ENCODE measurements at regions not wholly inside any gene's neighbourhood (a gene's known extent, or its start where the extent isn't known, plus 50 kb on each side); places are given as distances from the start of the nearest gene placed in this dataset.

DNA sequence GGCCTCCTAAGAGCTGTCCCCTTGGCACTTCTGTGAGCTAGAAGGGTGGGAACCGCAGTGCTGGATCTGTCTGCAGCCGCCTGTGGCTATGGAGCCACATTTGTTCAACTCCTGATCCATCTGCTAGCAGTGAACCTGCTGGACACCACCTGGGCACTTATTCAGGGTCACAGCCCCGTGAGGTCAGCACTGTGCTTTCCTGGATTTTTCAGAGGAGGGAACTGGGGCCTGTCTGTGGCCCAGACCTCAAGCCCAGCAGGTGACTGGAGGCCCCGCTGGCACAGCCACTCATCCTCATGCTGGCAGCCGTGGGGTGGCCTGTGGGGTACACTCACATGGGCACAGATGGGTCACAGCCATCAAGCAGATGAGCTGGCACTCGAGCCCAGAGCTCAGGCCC is 155.3 kb downstream of the TFCP2L1 start:
- Histone ChIP-seq H3K4me1 (no peaks in the 10 kb centered on the region), H3K27me3 (no peaks in the 10 kb centered on the region), H3K36me3 (no peaks in the 10 kb centered on the region), H3K9me3 (no peaks in the 10 kb centered on the region), H3K4me3 (no peak overlapping the region), H3K27ac (no peak overlapping the region)
- TF ChIP-seq POLR2AphosphoS5 (IDR thresholded peaks at IDR 0.05) (no peak), EP300 (IDR thresholded peaks at IDR 0.05) (no peak), POLR2A (IDR thresholded peaks at IDR 0.05) (no peak)
- TF ChIP-seq, protein P1, sequence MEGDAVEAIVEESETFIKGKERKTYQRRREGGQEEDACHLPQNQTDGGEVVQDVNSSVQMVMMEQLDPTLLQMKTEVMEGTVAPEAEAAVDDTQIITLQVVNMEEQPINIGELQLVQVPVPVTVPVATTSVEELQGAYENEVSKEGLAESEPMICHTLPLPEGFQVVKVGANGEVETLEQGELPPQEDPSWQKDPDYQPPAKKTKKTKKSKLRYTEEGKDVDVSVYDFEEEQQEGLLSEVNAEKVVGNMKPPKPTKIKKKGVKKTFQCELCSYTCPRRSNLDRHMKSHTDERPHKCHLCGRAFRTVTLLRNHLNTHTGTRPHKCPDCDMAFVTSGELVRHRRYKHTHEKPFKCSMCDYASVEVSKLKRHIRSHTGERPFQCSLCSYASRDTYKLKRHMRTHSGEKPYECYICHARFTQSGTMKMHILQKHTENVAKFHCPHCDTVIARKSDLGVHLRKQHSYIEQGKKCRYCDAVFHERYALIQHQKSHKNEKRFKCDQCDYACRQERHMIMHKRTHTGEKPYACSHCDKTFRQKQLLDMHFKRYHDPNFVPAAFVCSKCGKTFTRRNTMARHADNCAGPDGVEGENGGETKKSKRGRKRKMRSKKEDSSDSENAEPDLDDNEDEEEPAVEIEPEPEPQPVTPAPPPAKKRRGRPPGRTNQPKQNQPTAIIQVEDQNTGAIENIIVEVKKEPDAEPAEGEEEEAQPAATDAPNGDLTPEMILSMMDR (IDR thresholded peaks at IDR 0.05): no peak
- WGBS, 2 donors: 81 to 87% methylated on average over 4 to 5 of the region's 6 CpGs
- ATAC-seq (ENCODE audit: low FRiP score in 2 of 2) (no peak), DNase-seq (no peak)

DNA sequence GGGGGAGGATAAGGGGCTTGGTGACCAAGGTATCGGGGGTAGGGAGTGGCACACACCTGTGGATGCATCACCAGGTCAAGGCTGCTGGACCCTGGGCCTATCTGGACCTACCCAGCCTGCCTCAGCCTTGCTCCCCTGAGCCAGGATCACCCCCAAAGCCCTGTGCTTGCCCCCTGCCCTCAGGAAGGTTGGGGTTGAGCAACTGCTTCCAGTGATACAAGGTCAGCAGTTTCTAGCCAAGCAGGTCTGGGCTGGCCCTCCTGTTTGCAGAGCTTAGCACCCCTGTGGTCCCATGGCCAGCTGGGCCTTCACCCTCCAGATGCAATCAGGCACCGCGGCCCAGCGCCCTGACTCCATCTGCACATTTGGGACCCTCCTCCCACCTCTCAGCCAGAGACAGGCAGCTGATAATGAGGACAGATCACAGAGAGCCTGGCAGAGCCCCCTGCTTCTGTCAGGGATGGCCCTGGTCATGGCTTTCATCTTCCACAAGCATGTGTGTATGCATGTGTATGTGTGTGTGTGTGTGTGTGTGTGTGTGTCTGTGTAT is 154.6 kb downstream of the TFCP2L1 start:
- no peaks in the 10 kb centered on the region for H3K36me3 ChIP-seq
- 78 to 95% methylated on average over 3 to 4 of the region's 4 CpGs for WGBS, 2 donors
- ATAC-seq (ENCODE audit: low FRiP score in 2 of 2) (no peak), DNase-seq (no peak)
- H3K27ac ChIP-seq: no peak overlapping the region
- TF ChIP-seq POLR2A (IDR thresholded peaks at IDR 0.05) (no peak), POLR2AphosphoS5 (IDR thresholded peaks at IDR 0.05) (no peak), EP300 (IDR thresholded peaks at IDR 0.05) (no peak)
- TF ChIP-seq, protein P1 (IDR thresholded peaks at IDR 0.05): no peak
- H3K9me3 ChIP-seq: no peaks in the 10 kb centered on the region
- H3K4me3 ChIP-seq: no peak overlapping the region
- H3K4me1 ChIP-seq: no peaks in the 10 kb centered on the region
- no peaks in the 10 kb centered on the region for H3K27me3 ChIP-seq

DNA sequence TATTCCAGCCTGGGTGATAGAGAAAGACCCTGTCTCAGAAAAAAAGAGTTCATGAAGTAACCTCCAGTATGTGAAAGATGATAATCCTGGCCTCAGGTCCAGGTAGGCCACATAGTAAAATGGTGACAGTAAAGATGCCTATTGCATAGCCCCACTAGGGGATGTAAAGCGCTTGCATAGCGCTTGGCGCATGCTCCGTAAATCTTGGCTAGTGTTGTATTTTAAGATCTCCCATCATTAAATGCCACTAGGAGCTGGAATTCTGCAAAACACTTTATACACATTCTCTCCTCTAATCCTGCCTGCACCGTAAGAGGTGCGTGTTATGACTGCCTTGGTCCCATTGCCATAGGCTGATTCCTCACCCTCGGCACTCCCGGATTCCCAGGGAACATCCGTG is 153.6 kb downstream of the TFCP2L1 start:
- Histone ChIP-seq H3K9me3 (no peaks in the 10 kb centered on the region), H3K27me3 (no peaks in the 10 kb centered on the region), H3K36me3 (no peaks in the 10 kb centered on the region), H3K27ac (no peak overlapping the region), H3K4me1 (no peaks in the 10 kb centered on the region), H3K4me3 (no peak overlapping the region)
- DNase-seq (no peak), ATAC-seq (ENCODE audit: low FRiP score in 2 of 2) (no peak)
- TF ChIP-seq EP300 (IDR thresholded peaks at IDR 0.05): no peak
- 83 to 85% methylated on average over 9 of the region's 9 CpGs for WGBS, 2 donors

DNA sequence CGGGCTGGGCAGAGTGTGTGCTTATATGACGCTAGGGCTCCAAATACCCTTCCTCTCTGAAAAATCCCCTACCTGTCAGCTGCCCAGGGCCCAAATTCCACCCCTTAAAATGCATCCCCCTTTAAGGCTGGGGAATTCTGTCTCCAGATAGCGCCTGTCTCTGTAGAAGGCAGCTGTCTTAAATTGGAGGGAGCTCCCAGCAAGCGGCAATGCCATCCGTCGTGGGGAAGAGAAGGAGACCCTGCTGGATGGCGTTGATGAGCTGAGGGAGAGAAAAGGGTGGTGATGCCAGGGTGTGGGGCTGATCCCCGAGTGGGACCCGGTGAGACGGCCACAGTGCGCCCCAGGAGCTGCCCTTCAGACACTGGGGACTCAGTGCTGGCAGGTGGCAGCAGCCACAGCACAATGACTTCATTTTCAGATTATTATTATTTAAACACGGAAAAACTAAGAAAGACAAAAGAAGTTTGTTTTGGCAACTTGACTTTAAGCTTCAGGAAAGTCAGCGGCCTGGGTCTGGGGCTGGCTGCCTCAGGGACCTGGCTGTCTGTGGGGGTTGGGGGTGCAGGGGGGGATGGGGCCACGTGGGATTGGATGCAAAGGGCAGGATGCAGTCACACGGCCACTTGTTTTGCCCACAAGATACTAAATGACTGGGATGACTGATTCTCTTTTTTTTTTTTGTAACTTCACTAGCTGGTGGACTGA is 152.8 kb downstream of the TFCP2L1 start:
- ATAC-seq (ENCODE audit: low FRiP score in 2 of 2) (no peak), DNase-seq (no peak)
- TF ChIP-seq POLR2A (IDR thresholded peaks at IDR 0.05) (no peak), POLR2AphosphoS5 (IDR thresholded peaks at IDR 0.05) (no peak), EP300 (IDR thresholded peaks at IDR 0.05) (no peak)
- TF ChIP-seq, protein P1 (IDR thresholded peaks at IDR 0.05): no peak
- H3K9me3 ChIP-seq: no peaks in the 10 kb centered on the region
- H3K27ac ChIP-seq: no peak overlapping the region
- H3K4me1 ChIP-seq: no peaks in the 10 kb centered on the region
- WGBS, 2 donors: 66 to 78% methylated on average over 15 of the region's 15 CpGs
- H3K27me3 ChIP-seq: no peaks in the 10 kb centered on the region
- no peaks in the 10 kb centered on the region for H3K36me3 ChIP-seq
- no peak overlapping the region for H3K4me3 ChIP-seq

DNA sequence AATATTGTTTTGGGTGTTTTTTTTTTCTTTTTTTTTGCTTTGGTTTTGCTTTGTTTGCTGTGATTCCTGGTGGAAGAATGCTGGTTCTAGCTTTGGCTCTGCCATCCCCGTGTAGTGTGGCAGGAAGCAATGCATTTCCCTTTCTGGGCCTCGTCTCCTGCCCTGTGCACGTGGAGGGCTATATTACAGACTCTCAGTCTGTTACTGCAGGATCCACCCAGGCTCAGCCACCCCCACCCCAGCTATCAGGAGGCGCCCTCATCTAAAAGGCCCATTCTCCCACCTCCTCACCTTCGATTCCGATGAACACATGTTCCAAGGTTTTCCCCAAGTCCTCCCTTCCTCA is 152.3 kb downstream of the TFCP2L1 start:
- H3K4me3 ChIP-seq: no peak overlapping the region
- H3K27me3 ChIP-seq: no peaks in the 10 kb centered on the region
- ATAC-seq (ENCODE audit: low FRiP score in 2 of 2): no peak
- TF ChIP-seq, protein P1 (IDR thresholded peaks at IDR 0.05): no peak
- no peak for TF ChIP-seq POLR2A (IDR thresholded peaks at IDR 0.05)
- no peak for TF ChIP-seq EP300 (IDR thresholded peaks at IDR 0.05)
- TF ChIP-seq POLR2AphosphoS5 (IDR thresholded peaks at IDR 0.05): no peak
- H3K9me3 ChIP-seq: no peaks in the 10 kb centered on the region
- no peaks in the 10 kb centered on the region for H3K4me1 ChIP-seq
- no peaks in the 10 kb centered on the region for H3K36me3 ChIP-seq
- WGBS, 2 donors: 37 to 41% methylated on average over 6 of the region's 6 CpGs
- H3K27ac ChIP-seq: no peak overlapping the region
- DNase-seq: no peak

Data from upper lobe of left lung (tissue), 6 donors.